ENCODE measurements at regions not wholly inside any gene's neighbourhood (a gene's known extent, or its start where the extent isn't known, plus 50 kb on each side); places are given as distances from the start of the nearest gene placed in this dataset.

GRCh38 chr14:97158102-97158501 lies 360.9 kb downstream of the VRK1 start:
- peaks cover 3% of the 10 kb centered on the region; the same call in 1 of the 2 replicates for H3K27me3 Mint-ChIP-seq (ENCODE audit: low read depth)
- DNase-seq (ENCODE audit: low spot score) (no peak), ATAC-seq (no peak)
- TF ChIP-seq PRDM15 (CRISPR knock-in tag; IDR thresholded peaks at IDR 0.05): no peak
- no peak for TF ChIP-seq CREB1 (CRISPR knock-in tag; IDR thresholded peaks at IDR 0.05)
- no peak for TF ChIP-seq TCF7 (CRISPR knock-in tag; IDR thresholded peaks at IDR 0.05; ENCODE audit: low read depth)
- no peak for TF ChIP-seq NR1H2 (CRISPR knock-in tag; IDR thresholded peaks at IDR 0.05)
- no peak for TF ChIP-seq ELF4 (CRISPR knock-in tag; IDR thresholded peaks at IDR 0.05; ENCODE audit: low read depth)
- CTCF ChIA-PET: interaction anchor here (0.7 to 0.9 kb wide), 2 partner anchors 58 to 554 kb away, joined by 3 read pairs; no protein-coding TSS in a partner anchor
- peaks cover 24% of the 10 kb centered on the region for H3K9me3 Mint-ChIP-seq
- H3K4me1 Mint-ChIP-seq: peaks cover 19% of the 10 kb centered on the region
- H3K36me3 Mint-ChIP-seq: peaks cover 9% of the 10 kb centered on the region
- no peak overlapping the region for H3K27ac Mint-ChIP-seq
- POLR2A ChIA-PET: no interaction called here
- H3K4me3 Mint-ChIP-seq: no peak overlapping the region

GRCh38 chr14:97159124-97159523 lies 361.9 kb downstream of the VRK1 start:
- ChIA-PET CTCF (no interaction called here), POLR2A (no interaction called here)
- Mint-ChIP-seq H3K4me3 (no peak overlapping the region), H3K27me3 (ENCODE audit: low read depth) (peaks cover 3% of the 10 kb centered on the region; the same call in 1 of the 2 replicates), H3K27ac (no peak overlapping the region), H3K36me3 (peaks cover 9% of the 10 kb centered on the region), H3K4me1 (peaks cover 19% of the 10 kb centered on the region), H3K9me3 (peaks cover 24% of the 10 kb centered on the region)
- TF ChIP-seq ATF3 (CRISPR knock-in tag; conservative IDR thresholded peaks at IDR 0.05): no peak
- TF ChIP-seq HMGA2 (CRISPR knock-in tag; IDR thresholded peaks at IDR 0.05): no peak
- TF ChIP-seq NFATC4 (CRISPR knock-in tag; IDR thresholded peaks at IDR 0.05): no peak
- no peak for TF ChIP-seq NR2C2 (CRISPR knock-in tag; IDR thresholded peaks at IDR 0.05)
- no peak for TF ChIP-seq GTF2I (CRISPR knock-in tag; conservative IDR thresholded peaks at IDR 0.05)
- no peak for TF ChIP-seq MXD4 (CRISPR knock-in tag; IDR thresholded peaks at IDR 0.05; ENCODE audit: borderline replicate concordance)
- no peak for TF ChIP-seq ZNF232 (CRISPR knock-in tag; IDR thresholded peaks at IDR 0.05)
- TF ChIP-seq FOXP1 (CRISPR knock-in tag; IDR thresholded peaks at IDR 0.05; ENCODE audit: borderline replicate concordance): no peak
- no peak for TF ChIP-seq CDX4 (CRISPR knock-in tag; IDR thresholded peaks at IDR 0.05; ENCODE audit: borderline replicate concordance)
- TF ChIP-seq ESRRA (CRISPR knock-in tag; IDR thresholded peaks at IDR 0.05; ENCODE audit: borderline replicate concordance): no peak
- TF ChIP-seq ZNF263 (CRISPR knock-in tag; IDR thresholded peaks at IDR 0.05; ENCODE audit: low read depth): no peak
- TF ChIP-seq ZBTB43 (CRISPR knock-in tag; IDR thresholded peaks at IDR 0.05): no peak
- no peak for TF ChIP-seq EMX1 (CRISPR knock-in tag; IDR thresholded peaks at IDR 0.05)
- TF ChIP-seq FOXP4 (CRISPR knock-in tag; IDR thresholded peaks at IDR 0.05): no peak
- TF ChIP-seq ARID4B (CRISPR knock-in tag; IDR thresholded peaks at IDR 0.05; ENCODE audit: borderline replicate concordance): no peak
- no peak for TF ChIP-seq SP1 (CRISPR knock-in tag; conservative IDR thresholded peaks at IDR 0.05)
- TF ChIP-seq USF2 (CRISPR knock-in tag; IDR thresholded peaks at IDR 0.05): no peak
- no peak for DNase-seq (ENCODE audit: low spot score)
- ATAC-seq: no peak

Measured in WTC11 (cell line).